ENCODE measurements at regions not wholly inside any gene's neighbourhood (a gene's known extent, or its start where the extent isn't known, plus 50 kb on each side); places are given as distances from the start of the nearest gene placed in this dataset.

DNA sequence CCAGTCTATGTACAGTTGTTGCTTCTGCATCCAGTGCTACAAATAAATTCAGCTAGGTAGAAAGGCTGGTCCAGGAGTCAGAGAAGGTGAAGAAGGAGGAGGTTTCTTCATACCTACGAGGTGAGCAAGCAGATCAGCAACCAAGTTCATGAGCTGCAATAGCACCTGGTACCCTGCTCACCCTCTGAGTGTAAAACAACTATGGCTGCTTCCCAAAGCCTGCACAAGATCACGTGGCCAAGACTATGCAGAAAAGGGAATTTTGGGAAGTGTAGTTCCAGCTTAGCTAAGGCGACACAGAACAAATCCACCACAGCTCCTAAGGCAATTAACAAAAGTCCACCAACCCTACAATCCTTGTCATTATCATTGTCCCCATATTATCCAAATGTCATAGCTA, 95.9 kb upstream of the AUTS2 start:
- TF ChIP-seq POLR2A (IDR thresholded peaks at IDR 0.05), result no peak
- TF ChIP-seq, protein P1, sequence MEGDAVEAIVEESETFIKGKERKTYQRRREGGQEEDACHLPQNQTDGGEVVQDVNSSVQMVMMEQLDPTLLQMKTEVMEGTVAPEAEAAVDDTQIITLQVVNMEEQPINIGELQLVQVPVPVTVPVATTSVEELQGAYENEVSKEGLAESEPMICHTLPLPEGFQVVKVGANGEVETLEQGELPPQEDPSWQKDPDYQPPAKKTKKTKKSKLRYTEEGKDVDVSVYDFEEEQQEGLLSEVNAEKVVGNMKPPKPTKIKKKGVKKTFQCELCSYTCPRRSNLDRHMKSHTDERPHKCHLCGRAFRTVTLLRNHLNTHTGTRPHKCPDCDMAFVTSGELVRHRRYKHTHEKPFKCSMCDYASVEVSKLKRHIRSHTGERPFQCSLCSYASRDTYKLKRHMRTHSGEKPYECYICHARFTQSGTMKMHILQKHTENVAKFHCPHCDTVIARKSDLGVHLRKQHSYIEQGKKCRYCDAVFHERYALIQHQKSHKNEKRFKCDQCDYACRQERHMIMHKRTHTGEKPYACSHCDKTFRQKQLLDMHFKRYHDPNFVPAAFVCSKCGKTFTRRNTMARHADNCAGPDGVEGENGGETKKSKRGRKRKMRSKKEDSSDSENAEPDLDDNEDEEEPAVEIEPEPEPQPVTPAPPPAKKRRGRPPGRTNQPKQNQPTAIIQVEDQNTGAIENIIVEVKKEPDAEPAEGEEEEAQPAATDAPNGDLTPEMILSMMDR (IDR thresholded peaks at IDR 0.05), result no peak
